ENCODE measurements at regions not wholly inside any gene's neighbourhood (a gene's known extent, or its start where the extent isn't known, plus 50 kb on each side); places are given as distances from the start of the nearest gene placed in this dataset.

DNA sequence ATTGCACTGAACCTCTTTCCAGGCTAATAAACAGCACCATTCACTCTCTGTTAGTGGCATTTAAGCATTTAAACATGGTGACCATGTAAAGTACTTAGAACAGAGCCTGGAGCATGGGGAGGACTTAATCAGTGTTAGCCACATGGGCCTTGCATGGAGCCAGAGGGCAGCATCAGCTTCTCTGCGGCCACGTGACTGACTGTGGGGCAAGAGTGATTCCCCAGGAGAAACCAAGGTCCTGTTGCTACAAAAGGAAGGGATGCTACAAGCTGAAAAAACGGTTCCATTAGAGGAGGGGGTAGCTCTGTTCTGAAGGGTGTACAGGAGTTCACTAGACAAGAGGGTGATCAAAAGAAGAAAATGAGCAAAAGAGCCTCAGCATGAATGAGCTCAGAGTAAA lies 256.8 kb downstream of the MATN1 start:
- Histone ChIP-seq H3K27ac (no peak overlapping the region), H3K4me2 (no peak overlapping the region), H3K4me3 (no peak overlapping the region), H3K4me1 (no peaks in the 10 kb centered on the region), H3K9me3 (no peaks in the 10 kb centered on the region)
- no peak for DNase-seq (ENCODE audit: low read depth in 1 of 2, low spot score in 1 of 2)
- POLR2A ChIA-PET, result no interaction called here
- no peak for ATAC-seq
- 46% methylated on average over 3 of the region's 3 CpGs for WGBS (ENCODE audit: missing lambda C conversion rate)
- CTCF ChIA-PET, result interaction anchor here (0.5 kb wide), 1 partner anchor 120 kb away, joined by 3 read pairs; no protein-coding TSS in a partner anchor
- no peak for FAIRE-seq
- no peak for TF ChIP-seq MAZ (IDR thresholded peaks at IDR 0.05; ENCODE audit: borderline replicate concordance, low read depth, low read length)

GRCh38 chr1:30466026-30466425 lies 257.4 kb downstream of the MATN1 start:
- Histone ChIP-seq H3K4me1 (no peaks in the 10 kb centered on the region), H3K9me3 (no peaks in the 10 kb centered on the region), H3K4me2 (no peak overlapping the region), H3K4me3 (no peak overlapping the region), H3K27ac (no peak overlapping the region)
- no peak for TF ChIP-seq ESRRA (IDR thresholded peaks at IDR 0.05; ENCODE audit: borderline replicate concordance, low read length)
- no peak for TF ChIP-seq ZC3H11A (IDR thresholded peaks at IDR 0.05)
- FAIRE-seq, result no peak
- ATAC-seq, result no peak
- 22% methylated on average over 3 of the region's 4 CpGs for WGBS (ENCODE audit: missing lambda C conversion rate)
- ChIA-PET CTCF (no interaction called here), POLR2A (no interaction called here)
- DNase-seq (ENCODE audit: low read depth in 1 of 2, low spot score in 1 of 2), result no peak

- H3K4me2 ChIP-seq, result no peak overlapping the region
- TF ChIP-seq HOXB5 (CRISPR knock-in tag; IDR thresholded peaks at IDR 0.05), result no peak
- TF ChIP-seq BCL3 (IDR thresholded peaks at IDR 0.05), result no peak
- no peak for TF ChIP-seq ZNF302 (CRISPR knock-in tag; IDR thresholded peaks at IDR 0.05)
- TF ChIP-seq SREBF2 (IDR thresholded peaks at IDR 0.05), result no peak
- no peak for TF ChIP-seq HDAC2 (IDR thresholded peaks at IDR 0.05)
- no peak for TF ChIP-seq FOXS1 (CRISPR knock-in tag; IDR thresholded peaks at IDR 0.05)
- TF ChIP-seq CBX2 (IDR thresholded peaks at IDR 0.05; ENCODE audit: borderline replicate concordance, low read depth), result no peak
- no peak for TF ChIP-seq MAX (IDR thresholded peaks at IDR 0.05)
- ChIA-PET POLR2A (no interaction called here), CTCF (no interaction called here)
- H3K4me3 ChIP-seq, result no peak overlapping the region
- 21% methylated on average over 2 of the region's 2 CpGs for WGBS (ENCODE audit: missing lambda C conversion rate)
- H3K4me1 ChIP-seq, result no peaks in the 10 kb centered on the region
- FAIRE-seq (no peak), ATAC-seq (no peak), DNase-seq (ENCODE audit: low read depth in 1 of 2, low spot score in 1 of 2) (no peak)
- no peak overlapping the region for H3K27ac ChIP-seq
- H3K9me3 ChIP-seq, result no peaks in the 10 kb centered on the region
Measured at GRCh38 chr1:30465096-30465495, 258.3 kb downstream of the MATN1 start.

- no peak for ATAC-seq
- H3K4me1 ChIP-seq, result no peaks in the 10 kb centered on the region
- 63% methylated on average over 1 of the region's 1 CpG for WGBS (ENCODE audit: missing lambda C conversion rate)
- no peak for DNase-seq (ENCODE audit: low read depth in 1 of 2, low spot score in 1 of 2)
- H3K4me2 ChIP-seq, result no peak overlapping the region
- H3K4me3 ChIP-seq, result no peak overlapping the region
- ChIA-PET POLR2A (no interaction called here), CTCF (no interaction called here)
- no peak for FAIRE-seq
- TF ChIP-seq RFX5 (IDR thresholded peaks at IDR 0.05), result no peak
- TF ChIP-seq POLR2A (IDR thresholded peaks at IDR 0.05; ENCODE audit: low read length), result no peak
- TF ChIP-seq ZFP36 (IDR thresholded peaks at IDR 0.05; ENCODE audit: borderline replicate concordance, partially characterized antibody), result no peak
- no peak for TF ChIP-seq RAD21 (conservative IDR thresholded peaks at IDR 0.05 in 1 of 2, IDR thresholded peaks at IDR 0.05 in 1 of 2)
- TF ChIP-seq FOSB (CRISPR knock-in tag; IDR thresholded peaks at IDR 0.05), result no peak
- TF ChIP-seq NR3C1 (IDR thresholded peaks at IDR 0.05), result no peak
- no peak for TF ChIP-seq FOSL2 (IDR thresholded peaks at IDR 0.05)
- no peak for TF ChIP-seq FOSL2 (CRISPR knock-in tag; IDR thresholded peaks at IDR 0.05)
- TF ChIP-seq MAZ (IDR thresholded peaks at IDR 0.05; ENCODE audit: borderline replicate concordance, low read depth, low read length), result no peak
- TF ChIP-seq CTCF (IDR thresholded peaks at IDR 0.05), result no peak
- no peak for TF ChIP-seq MAX (IDR thresholded peaks at IDR 0.05)
- no peak for TF ChIP-seq KDM1A (IDR thresholded peaks at IDR 0.05; ENCODE audit: low read depth)
- TF ChIP-seq HDAC2 (IDR thresholded peaks at IDR 0.05), result no peak
- no peak for TF ChIP-seq CEBPB (IDR thresholded peaks at IDR 0.05)
- no peak for TF ChIP-seq TP53 (CRISPR knock-in tag; IDR thresholded peaks at IDR 0.05)
- TF ChIP-seq HOXA7 (CRISPR knock-in tag; IDR thresholded peaks at IDR 0.05), result no peak
- TF ChIP-seq, protein P1, sequence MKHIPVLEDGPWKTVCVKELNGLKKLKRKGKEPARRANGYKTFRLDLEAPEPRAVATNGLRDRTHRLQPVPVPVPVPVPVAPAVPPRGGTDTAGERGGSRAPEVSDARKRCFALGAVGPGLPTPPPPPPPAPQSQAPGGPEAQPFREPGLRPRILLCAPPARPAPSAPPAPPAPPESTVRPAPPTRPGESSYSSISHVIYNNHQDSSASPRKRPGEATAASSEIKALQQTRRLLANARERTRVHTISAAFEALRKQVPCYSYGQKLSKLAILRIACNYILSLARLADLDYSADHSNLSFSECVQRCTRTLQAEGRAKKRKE (CRISPR knock-in tag; IDR thresholded peaks at IDR 0.05; ENCODE audit: low read depth), result no peak
- no peak for TF ChIP-seq NFE2L2 (conservative IDR thresholded peaks at IDR 0.05; ENCODE audit: low read length)
- TF ChIP-seq, protein P2, sequence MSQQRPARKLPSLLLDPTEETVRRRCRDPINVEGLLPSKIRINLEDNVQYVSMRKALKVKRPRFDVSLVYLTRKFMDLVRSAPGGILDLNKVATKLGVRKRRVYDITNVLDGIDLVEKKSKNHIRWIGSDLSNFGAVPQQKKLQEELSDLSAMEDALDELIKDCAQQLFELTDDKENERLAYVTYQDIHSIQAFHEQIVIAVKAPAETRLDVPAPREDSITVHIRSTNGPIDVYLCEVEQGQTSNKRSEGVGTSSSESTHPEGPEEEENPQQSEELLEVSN (IDR thresholded peaks at IDR 0.05; ENCODE audit: borderline replicate concordance, low read depth), result no peak
- H3K27ac ChIP-seq, result no peak overlapping the region
- H3K9me3 ChIP-seq, result no peaks in the 10 kb centered on the region
Measured at GRCh38 chr1:30464187-30464617, 259.2 kb downstream of the MATN1 start.
